Non-pigmented ciliary epithelial cell (primary cell): ENCODE measurements at regions not wholly inside any gene's neighbourhood (a gene's known extent, or its start where the extent isn't known, plus 50 kb on each side); places are given as distances from the start of the nearest gene placed in this dataset.

ENCODE experiments used
- DNase-seq: peaks from one replicate; pipeline ENCODE4 v3.0.0-alpha.2; 2010; ENCODE audit warnings: low read depth

DNA sequence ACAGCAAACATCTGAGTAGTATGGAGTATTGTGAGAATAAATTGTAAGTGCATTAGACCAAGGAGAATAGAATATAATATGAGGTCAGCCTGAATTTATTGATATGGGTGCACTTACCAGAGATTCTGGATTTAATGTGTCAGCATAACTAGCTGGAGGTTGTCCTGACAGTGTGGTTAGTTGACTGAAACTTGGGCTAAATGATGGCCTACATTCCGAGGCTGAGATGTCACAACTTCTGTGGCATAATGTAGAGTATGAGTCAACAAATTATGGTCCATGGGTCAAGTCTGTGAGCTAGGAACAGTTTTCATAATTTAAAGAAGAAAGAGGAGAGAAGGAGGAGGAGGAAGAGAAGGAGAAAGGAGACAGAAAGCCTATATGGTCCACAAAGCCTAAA is 127.6 kb downstream of the QPCT start:
- peak; percentile 47 for DNase-seq

DNA sequence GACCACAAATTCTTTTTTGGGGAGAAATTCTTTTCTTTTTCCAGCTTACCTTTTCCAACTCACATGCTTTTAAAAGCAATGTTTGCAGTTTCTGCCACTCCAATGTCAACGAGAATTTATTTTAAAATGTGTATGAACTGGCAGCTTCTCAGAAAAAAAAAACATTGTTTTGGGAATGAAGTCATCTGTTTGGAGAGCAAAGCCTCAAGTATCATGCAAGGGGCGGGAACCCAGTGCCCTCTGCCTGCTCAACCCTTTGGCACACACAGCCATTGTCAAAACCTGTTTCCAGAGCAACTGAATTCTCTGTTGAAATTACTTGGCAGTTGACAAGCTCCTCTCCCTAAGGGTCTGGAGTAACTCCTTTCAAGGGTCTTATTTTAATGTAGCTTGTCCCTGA is 128.5 kb downstream of the QPCT start:
- DNase-seq, result no peak

DNA sequence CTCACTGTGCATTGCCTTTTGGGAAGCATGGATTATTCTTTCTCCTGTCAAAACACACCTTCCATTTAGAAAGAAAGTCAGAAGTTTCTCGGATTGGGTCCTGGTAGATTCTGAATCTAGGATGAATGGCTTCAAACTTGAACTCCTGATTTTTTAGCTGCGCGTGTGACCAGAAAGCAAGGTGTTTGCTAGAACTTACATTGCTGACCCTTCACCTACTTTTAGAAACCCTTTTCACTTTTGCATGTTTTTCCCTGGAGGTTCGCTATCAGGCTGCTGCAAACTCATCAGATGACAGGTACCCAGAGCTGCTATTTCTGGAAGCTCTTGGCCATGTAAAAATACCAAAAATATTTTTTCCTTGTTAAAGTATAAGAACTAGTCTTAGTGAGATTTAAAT is 132.0 kb downstream of the QPCT start:
- DNase-seq, result no peak

DNA sequence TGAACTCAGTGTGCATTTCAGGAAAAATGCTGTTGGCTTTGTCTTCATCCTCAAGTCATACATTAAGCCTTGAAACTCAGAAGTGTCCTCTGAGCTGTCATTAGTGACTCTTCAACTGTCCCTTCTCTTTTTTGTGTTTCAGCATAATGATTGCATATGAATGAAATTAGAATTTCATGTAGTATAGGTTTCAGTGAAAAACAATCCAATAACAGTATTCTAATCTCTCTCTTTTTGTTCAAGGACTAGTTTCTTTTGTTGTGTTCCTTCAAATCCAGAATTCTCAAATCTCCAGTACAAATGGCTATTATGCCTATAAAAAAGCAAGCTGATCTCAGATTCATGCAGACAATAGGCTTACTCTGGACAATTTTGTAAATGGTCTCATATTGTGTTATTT is 133.5 kb downstream of the QPCT start:
- DNase-seq, result no peak

DNA sequence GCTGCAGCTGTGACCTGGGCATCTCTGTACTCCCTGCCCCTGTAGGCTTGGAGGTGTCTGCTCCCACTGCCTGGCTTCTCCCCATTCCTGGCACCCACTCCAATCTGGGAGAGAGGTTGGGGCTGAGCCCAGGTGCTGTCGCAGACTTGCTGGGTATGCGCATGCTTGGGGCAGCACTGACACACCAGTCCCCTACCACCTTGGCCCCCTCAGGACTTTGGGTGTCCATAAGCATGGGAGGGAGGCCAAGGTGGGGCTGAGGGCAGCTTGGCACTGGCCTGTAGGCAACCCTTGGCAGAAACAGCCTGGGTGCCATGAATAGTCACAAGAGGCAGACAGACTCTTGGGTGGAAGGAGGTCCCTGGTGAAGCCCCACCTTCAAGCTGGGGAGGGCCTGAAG is 136.8 kb downstream of the QPCT start:
- DNase-seq, result no peak

DNA sequence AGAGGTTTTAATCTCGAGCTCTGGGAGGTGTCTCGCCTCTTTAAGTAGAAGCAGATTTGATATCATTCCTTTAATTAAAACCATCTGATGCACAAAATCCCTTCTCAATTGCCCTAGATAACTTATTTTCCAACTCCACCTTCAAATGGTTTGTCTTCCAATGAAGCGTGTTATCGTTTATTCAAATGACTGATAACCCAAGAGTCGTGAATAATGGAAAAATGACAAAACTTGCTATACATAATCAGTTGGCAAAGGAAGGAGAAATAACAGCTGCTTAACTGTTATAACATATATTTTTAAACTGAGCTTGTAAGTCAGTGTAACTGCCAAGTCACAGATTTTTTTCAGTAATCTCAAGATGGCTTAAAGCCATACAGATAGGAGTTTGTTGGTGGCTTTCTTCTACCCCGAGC is 144.6 kb downstream of the QPCT start:
- DNase-seq, result no peak

DNA sequence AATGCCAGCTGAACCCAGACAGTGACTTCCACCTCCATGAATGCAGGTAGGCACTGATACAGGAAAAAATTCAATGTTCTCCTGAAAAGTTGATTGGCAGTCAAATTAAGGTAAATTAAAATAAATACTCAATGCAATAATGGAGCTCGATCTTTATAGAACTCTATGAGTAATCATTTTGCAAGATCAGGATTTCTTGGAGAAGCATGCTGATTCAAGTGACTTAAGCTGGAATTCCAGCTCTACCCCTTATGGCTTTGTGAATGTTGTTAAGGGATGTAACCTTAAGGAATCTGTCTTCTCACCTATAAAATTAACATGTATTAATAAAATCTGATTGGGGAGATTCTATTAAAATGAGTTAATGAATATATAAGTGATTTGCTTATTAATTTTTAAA is 145.1 kb downstream of the QPCT start:
- DNase-seq, result no peak

DNA sequence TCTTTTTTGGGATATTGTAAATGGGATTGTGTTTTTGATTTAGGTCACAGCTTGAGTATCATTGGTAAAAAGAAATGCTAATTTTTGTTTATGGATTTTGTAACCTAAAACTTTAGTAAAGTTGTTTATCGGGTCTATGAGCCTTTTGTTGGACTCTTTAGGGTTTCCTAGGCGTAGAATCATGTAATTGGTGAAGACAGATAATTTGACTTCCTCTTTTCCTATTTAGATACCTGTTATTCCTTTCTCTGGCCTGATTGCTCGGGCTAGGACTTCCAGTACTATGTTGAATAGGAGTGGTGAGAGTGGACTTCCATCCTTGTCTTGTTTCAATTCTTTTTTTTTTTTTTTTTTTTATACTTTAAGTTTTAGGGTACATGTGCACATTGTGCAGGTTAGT is 149.0 kb downstream of the QPCT start:
- no peak for DNase-seq

DNA sequence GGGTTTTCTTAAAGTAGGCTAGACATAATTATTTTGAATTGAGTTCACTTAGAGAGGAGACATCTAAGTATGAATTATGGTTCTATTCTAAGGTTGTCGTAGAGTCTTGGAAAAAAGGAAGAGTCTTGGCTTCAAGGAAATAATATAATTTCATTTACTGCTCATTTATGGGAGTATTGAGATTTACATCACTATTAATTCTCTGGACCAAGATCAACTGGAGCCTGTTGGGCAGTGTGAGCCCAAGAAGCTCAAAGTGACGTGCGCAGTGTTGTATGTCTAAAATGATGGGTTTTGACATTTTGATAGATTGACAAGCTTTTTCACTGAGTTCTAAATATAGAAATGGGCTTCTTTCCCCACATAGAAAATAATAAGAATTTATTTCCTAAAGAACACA is 154.7 kb downstream of the QPCT start:
- DNase-seq, result no peak

DNA sequence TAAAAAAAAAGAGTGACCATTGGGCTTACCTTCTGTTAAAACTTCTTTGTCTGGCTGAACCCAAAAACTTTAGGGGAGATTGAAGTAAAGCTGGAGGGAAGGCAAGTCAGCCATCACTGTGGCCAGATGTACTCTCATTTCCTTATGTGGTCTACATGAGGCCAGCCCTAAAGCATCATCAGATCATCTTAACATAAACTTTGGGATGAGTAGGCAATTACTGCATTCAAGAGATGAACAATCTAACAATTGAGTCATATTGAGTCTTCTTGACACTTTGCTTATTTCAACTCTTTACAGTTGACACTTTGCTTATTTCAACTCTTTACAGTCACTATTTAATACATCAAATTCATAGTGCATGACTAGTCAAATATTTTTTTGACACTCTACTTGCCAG is 155.6 kb downstream of the QPCT start:
- DNase-seq, result peak; percentile 36

DNA sequence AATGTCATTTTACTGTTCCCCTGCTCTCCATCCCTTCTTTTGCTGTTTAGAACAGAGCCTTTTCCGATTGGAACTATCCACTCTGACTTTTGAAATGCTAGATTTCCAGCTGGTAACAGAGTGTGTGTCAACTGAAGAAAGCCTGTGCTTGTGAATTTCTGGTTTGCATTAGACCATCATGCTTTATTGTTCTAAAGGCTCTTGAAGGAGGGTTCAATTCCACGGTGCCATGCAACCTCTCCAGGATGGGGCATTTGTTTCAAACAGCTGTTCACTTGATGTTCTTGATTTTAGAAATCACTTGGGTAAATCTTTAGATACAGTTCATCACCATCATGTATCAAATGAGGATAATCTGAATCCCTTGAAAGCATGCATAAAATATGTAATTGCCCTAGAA is 156.7 kb downstream of the QPCT start:
- DNase-seq, result no peak

DNA sequence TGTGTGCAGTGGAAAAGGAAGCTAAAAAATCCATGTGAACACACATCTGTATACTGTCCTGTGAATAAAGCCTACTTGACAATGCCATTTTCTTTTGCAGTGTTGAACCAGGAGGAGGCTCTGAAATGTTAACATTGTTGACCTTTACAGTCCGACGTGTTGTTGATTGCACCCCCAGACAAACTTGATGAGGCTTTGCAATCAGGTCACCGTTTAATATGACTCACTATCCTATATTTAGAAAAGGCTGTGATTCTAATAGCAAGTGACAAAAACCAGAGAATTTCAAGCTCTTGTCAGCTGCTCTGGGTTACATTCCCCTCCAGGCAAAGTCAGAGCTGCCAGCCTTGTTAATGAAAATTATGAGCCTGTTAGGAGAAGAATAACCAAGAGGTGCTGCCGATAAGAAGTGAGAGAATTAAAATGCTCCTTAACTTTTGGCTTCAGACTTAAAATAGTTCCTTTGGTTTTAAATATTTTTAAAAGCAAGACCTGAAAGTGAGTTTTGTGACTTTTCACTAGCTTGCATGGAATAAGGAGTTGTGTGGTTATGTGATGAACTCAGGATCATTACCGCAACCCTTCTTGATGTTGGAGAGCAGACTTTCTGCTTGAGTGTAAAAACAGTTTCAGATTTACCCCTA is 162.1 kb downstream of the QPCT start:
- DNase-seq, result no peak

DNA sequence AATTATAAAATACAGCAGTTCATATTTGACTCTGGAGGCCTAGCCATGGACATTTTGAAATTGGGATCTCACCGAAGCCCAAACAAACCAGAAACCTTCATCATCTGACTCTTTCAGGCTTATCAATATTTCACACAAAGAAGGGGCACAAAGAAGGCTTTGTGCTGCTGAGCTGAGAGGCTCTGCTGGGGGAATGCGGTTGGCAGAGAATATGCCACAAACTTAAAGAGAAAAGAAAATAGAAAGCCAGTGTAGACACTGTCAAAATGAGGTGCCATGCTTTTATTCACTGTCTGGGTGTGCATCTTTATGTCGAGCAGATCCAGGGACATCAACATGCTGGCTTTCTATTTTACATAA is 162.6 kb downstream of the QPCT start:
- DNase-seq, result no peak

DNA sequence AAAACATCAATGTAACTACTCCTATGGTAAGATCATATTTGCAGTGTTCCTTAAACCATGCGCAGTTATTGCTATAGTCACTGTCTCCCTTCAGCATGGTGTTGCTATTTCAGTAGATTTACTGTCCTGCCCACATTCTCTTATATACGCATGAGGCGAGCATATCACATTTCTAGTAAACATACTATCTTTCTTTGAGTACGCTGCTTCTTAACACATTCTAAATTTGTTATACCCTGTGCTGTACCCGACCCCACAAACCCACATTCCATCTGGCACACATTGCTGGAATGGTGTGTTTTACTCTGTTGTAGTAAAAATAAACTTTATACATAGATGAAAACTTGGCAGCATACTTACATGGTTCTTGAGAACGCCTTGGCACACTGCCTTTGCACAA is 163.3 kb downstream of the QPCT start:
- DNase-seq, result no peak

DNA sequence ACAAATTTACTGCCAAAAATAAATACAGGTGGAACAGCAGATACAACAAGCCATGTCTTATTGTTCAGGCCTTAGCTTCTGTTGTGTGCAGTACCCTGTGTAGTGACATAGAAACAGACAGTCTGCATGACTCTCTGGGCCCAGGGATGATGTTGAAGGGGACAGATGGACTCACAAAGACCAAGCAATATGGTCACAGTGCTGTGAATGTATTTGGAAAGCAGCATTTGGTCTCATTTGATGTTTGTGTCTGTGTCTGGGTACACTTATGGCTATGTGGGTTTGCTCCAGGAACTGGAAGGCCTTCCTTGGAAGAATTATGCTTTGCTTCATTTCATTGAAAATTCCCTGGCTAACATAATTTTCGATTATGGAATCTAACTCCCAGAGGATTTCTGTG is 158.5 kb downstream of the CDC42EP3 start:
- no peak for DNase-seq

DNA sequence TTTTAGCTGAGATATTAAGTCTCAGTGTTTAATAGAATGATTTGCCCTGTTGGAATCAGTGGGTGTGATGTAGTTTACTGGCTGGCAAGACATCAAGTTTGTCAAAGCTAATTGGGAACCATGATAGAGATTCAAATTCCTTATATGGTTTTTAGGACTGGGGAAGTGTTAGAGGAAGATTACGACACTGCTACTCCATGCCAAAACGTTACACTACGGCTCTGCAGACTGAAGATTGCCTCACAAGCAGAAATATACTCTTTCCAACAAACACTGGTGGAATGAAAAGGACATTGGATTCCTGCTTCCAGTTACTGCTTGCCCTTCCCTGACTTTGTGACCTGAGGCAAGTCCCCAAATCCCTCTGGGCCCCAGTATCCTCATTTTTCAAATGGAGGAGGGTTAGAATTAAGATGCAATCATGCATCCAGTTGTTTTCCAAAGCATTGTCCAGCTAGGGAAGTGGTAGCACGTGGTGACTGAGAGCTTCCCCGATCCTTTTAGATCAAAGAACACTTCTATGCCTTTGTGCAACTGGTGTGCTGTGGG is 147.6 kb downstream of the CDC42EP3 start:
- DNase-seq, result peak; percentile 46

DNA sequence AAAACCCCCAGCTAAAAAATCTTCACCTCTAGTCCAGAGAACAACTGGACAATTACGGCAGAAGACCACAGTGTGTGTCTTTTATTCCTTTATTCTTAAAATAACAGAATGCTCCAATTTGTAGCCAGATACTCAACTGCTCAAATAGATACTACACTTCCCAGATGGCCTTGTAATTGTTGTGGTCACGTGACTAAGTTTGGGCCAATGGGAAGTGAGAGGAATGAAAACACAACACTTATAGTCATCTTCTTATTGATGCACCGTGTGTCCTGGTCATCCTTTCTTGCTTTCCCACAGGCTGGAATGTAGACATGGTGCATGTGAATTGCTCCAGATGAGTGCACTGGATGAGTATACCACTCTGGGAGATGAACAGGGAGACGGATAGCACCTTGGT is 145.1 kb downstream of the CDC42EP3 start:
- DNase-seq, result no peak

DNA sequence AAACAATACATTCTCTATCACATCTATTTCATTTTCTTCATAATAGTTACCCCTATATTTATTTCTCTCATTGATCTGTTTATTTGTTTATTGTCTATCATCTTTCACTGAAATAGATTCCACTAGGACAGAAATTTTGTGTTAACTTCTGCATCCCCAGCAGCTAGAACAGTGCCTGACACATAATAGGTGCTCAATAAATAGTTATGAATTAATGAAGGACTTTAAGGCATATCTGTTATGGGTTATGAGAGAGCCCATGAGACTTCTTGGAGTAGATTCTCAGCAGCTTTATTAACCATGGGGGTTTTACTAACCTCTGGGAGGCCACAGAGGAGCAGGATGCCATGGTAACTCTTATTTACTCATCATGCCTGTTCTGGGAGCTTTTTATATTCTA is 144.6 kb downstream of the CDC42EP3 start:
- no peak for DNase-seq

DNA sequence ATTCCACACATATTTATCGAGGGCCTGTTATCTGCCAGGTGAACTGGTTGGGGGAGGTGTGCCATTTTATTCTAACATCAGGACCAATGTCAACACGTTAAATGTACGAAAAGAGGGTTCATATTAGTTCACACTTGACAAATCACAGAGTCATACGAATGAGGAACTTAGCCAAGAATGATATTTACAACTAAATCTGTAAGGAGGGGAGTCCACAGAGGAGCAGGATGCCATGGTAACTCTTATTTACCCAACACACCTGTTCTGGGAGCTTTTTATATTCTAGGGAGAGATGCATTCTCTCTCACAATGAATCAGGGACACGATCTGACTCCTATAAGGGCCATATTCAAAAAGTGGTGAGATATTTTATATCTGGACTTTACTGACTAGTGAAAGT is 144.1 kb downstream of the CDC42EP3 start:
- DNase-seq, result no peak

DNA sequence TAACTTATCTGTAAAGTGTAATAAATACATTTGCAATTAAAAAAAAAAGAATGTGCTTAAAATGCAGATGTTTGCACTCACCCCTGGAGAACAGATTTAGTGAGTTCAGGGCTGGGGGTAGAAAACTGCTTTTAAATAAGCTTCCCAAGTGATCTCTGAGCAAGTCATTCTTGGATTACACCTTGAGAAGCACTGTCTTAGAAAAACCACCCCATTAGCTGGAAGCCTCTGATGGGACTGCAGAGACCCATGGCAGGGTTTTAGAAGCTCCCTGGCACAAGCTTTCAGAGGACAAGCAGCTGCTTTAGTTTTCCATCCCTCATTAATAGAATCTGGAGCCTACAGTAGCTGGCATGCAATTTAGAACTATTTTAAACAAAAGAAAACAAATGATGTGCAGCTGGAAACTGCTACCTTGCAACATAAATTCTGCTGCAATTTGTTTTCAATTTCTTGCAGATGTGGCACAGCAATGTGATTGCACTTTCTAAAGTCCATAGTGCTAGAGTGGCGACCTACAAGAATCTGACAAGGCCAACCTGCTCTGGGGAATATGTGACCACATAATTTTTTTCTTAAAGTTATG is 141.5 kb downstream of the CDC42EP3 start:
- DNase-seq, result no peak

DNA sequence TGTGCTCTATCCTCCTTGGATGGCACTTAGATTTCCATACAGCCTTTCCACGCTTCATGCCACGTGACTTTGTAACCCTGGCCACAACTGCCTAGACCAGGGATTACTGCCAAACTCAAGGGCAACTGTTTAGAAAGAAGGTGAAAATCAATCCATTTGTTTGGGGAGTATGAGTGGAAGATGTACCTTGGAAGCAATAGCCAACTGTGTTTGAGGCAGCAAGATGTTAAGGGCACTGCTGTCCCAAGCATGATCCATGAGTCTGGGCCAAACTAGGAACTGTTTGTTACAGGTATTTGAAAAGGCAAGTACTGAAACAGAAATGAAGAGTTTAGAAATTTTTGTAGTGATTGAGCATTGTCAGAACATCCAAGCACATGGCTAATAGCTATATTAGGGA is 138.9 kb downstream of the CDC42EP3 start:
- DNase-seq, result no peak

DNA sequence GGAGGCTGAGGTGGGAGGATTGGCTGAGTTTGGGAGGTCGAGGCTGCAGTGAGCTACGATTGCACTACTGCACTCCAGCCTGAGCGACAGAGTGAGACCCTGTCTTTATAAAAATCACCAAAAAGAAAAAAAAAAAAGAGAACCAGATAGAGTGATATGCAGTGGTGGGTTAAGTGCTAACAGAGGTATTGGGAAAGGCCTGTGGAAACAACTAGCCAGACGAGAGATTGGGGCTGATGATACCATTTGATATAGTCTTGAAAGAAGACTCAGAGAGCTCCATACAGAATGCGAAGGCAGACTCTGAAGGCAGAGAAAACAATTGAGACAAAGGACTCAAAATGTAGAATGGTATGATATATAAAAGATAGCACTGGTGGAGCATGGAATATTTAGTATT is 134.1 kb downstream of the CDC42EP3 start:
- no peak for DNase-seq

DNA sequence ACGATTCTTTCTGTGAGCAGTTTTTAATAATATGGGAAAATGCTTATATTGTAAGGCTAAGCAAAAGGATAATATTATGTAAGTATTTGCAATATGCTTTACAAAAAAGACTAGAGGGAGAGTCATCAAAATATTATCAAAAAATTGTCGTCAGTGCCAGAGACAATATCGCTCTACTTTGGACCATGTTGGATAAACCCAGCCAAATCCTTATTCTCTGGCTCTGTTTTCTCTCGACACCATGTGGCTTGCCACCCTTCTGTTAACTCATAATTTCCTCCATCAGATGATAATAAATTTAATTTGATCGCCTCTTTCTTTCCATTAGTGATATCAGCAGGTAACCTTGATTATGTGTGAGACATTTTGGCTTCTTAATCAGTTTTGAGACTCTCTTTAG is 129.9 kb downstream of the CDC42EP3 start:
- DNase-seq, result no peak

DNA sequence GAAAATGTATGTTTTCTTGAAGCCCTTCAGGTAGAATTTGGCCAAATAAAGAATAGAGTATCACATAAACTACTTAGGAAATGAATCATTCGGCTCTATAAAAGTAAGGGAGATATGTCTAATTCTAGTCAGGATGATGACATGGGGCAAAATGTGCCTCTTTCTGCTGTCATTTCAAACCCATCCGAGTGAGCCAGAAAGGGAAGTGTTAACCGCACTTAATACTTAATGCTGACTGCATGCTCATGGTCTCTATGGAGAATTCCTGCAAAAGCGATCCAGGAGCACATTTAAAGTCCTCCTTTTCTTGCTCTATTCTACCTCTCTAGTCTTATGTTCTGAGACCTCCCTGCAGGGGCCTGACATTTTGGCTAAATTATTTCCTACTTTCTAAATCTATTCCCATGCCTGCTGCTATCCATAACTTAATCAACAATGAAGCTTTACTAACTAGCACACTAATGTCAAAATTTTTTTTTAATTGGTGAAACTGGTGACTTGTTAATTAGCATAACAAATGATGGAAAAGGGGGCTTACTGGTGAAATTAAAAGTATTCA is 127.4 kb downstream of the CDC42EP3 start:
- DNase-seq, result no peak
